ENCODE measurements at regions not wholly inside any gene's neighbourhood (a gene's known extent, or its start where the extent isn't known, plus 50 kb on each side); places are given as distances from the start of the nearest gene placed in this dataset.

GRCh38 chr10:52666931-52667330 lies 105.7 kb downstream of the MBL2 start:
- DNase-seq (ENCODE audit: low spot score): no peak
- no peak overlapping the region for H3K27ac ChIP-seq
- ChIA-PET POLR2A (ENCODE audit: low non-redundant PET) (no interaction called here), CTCF (interaction anchor here (0.7 kb wide), 1 partner anchor 112 kb away, joined by 5 read pairs; no protein-coding TSS in a partner anchor)
- TF ChIP-seq CTCF (conservative IDR thresholded peaks at IDR 0.05; ENCODE audit: low read depth): no peak

- no peak overlapping the region for H3K27ac ChIP-seq
- ChIA-PET CTCF (no interaction called here), POLR2A (ENCODE audit: low non-redundant PET) (no interaction called here)
- TF ChIP-seq CTCF (conservative IDR thresholded peaks at IDR 0.05; ENCODE audit: low read depth): no peak
- no peak for DNase-seq (ENCODE audit: low spot score)
These were observed 104.6 kb downstream of the MBL2 start for GRCh38 chr10:52668024-52668423.

GRCh38 chr10:52672880-52673279 lies 99.7 kb downstream of the MBL2 start:
- no peak for TF ChIP-seq CTCF (conservative IDR thresholded peaks at IDR 0.05; ENCODE audit: low read depth)
- POLR2A ChIA-PET (ENCODE audit: low non-redundant PET): no interaction called here
- no peak for DNase-seq (ENCODE audit: low spot score)
- H3K27ac ChIP-seq: no peak overlapping the region
- CTCF ChIA-PET: interaction anchor here (0.6 kb wide), 1 partner anchor 1243 kb away, joined by 4 read pairs; no protein-coding TSS in a partner anchor

- no peak for DNase-seq (ENCODE audit: low spot score)
- TF ChIP-seq CTCF (conservative IDR thresholded peaks at IDR 0.05; ENCODE audit: low read depth): no peak
- POLR2A ChIA-PET (ENCODE audit: low non-redundant PET): no interaction called here
- CTCF ChIA-PET: no interaction called here
- no peak overlapping the region for H3K27ac ChIP-seq
These were observed 99.1 kb downstream of the MBL2 start for GRCh38 chr10:52673468-52673867.

- POLR2A ChIA-PET (ENCODE audit: low non-redundant PET): no interaction called here
- TF ChIP-seq CTCF (conservative IDR thresholded peaks at IDR 0.05; ENCODE audit: low read depth): no peak
- CTCF ChIA-PET: no interaction called here
These were observed 98.1 kb downstream of the MBL2 start for GRCh38 chr10:52674474-52674873.

GRCh38 chr10:52677086-52677485 lies 95.5 kb downstream of the MBL2 start:
- no peak overlapping the region for H3K27ac ChIP-seq
- ChIA-PET POLR2A (ENCODE audit: low non-redundant PET) (no interaction called here), CTCF (interaction anchor here (0.5 to 0.6 kb wide), 3 partner anchors 373 to 1105 kb away, joined by 3 read pairs; no protein-coding TSS in a partner anchor)
- no peak for DNase-seq (ENCODE audit: low spot score)
- TF ChIP-seq CTCF (conservative IDR thresholded peaks at IDR 0.05; ENCODE audit: low read depth): no peak

More at GRCh38 chr10:52674474-52674873, 98.1 kb downstream of the MBL2 start:
- no peak for DNase-seq (ENCODE audit: low spot score)
- H3K27ac ChIP-seq: no peak overlapping the region

GRCh38 chr10:52678611-52679010 lies 94.0 kb downstream of the MBL2 start:
- CTCF ChIA-PET: no interaction called here
- TF ChIP-seq CTCF (conservative IDR thresholded peaks at IDR 0.05; ENCODE audit: low read depth): no peak
- POLR2A ChIA-PET (ENCODE audit: low non-redundant PET): no interaction called here
- H3K27ac ChIP-seq: no peak overlapping the region
- DNase-seq (ENCODE audit: low spot score): no peak
